ENCODE measurements at regions not wholly inside any gene's neighbourhood (a gene's known extent, or its start where the extent isn't known, plus 50 kb on each side); places are given as distances from the start of the nearest gene placed in this dataset.

DNA sequence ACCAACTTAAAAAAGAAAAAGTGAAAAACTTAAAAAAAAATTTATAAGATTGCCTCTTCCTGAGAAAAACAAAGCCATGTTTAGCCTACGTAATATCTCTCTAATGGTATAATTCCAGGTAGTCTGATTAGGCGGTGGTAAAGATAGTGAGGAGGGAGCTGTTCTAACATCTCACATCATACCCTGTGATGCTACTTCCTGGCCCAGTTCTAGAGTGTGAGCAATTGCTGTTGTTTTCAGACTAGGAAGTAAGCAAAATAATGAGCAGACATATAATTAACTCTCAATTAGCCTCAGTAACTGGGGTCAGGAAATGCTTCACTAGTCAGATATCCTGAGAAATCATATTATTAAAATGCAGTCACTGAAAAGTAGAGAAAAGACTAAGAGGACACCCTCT is 113.9 kb downstream of the PHLDA1 start:
- Histone ChIP-seq H4K20me1 (ENCODE audit: insufficient read depth) (no peaks in the 10 kb centered on the region), H3K4me1 (ENCODE audit: control insufficient read depth in 1 of 2, insufficient read depth in 2 of 2, low read depth in 1 of 2, low read length in 1 of 2) (no peaks in the 10 kb centered on the region), H3K27ac (ENCODE audit: low read depth in 2 of 2, low read length in 1 of 2) (no peak overlapping the region), H3K9me2 (no peaks in the 10 kb centered on the region), H3K79me2 (ENCODE audit: insufficient read depth) (no peaks in the 10 kb centered on the region), H3K9ac (no peak overlapping the region), H3F3A (replicated peaks; ENCODE audit: insufficient read depth) (no peaks in the 10 kb centered on the region), H3K4me2 (no peak overlapping the region), H3K9me3 (no peaks in the 10 kb centered on the region), H3K36me3 (replicated peaks in 1 of 2; ENCODE audit: control insufficient read depth in 1 of 2, insufficient read depth in 2 of 2, low read length in 1 of 2) (no peaks in the 10 kb centered on the region), H3K27me3 (ENCODE audit: insufficient read depth) (no peaks in the 10 kb centered on the region), H2AFZ (ENCODE audit: low read depth) (no peak overlapping the region), H3K4me3 (ENCODE audit: low read depth in 2 of 2, low read length in 1 of 2) (no peak overlapping the region)
- ChIA-PET CTCF (interaction anchor here (1.0 to 1.2 kb wide), 2 partner anchors 13 to 43 kb away, joined by 3 read pairs; no protein-coding TSS in a partner anchor), POLR2A (interaction anchor here (0.8 kb wide), 1 partner anchor 220 kb away, joined by 3 read pairs; no protein-coding TSS in a partner anchor)
- TF ChIP-seq YY1 (IDR thresholded peaks at IDR 0.05; ENCODE audit: low read depth) (no peak), EZH2phosphoT487 (IDR thresholded peaks at IDR 0.05; ENCODE audit: borderline replicate concordance, low read depth) (no peak), MXI1 (IDR thresholded peaks at IDR 0.05; ENCODE audit: low read depth, low read length) (no peak), EP300 (IDR thresholded peaks at IDR 0.05; ENCODE audit: borderline replicate concordance in 1 of 2, low read depth in 1 of 2, low read length in 1 of 2) (no peak), TEAD4 (IDR thresholded peaks at IDR 0.05; ENCODE audit: borderline replicate concordance, insufficient read depth) (no peak), FOSL2 (IDR thresholded peaks at IDR 0.05; ENCODE audit: borderline replicate concordance, low read depth) (no peak), CHD2 (IDR thresholded peaks at IDR 0.05; ENCODE audit: low read length, partially characterized antibody) (no peak), GATA2 (CRISPR knock-in tag; IDR thresholded peaks at IDR 0.05) (no peak), RCOR1 (IDR thresholded peaks at IDR 0.05; ENCODE audit: low read length) (no peak), TAF1 (IDR thresholded peaks at IDR 0.05; ENCODE audit: borderline replicate concordance, low read depth, low read length) (no peak), FOXM1 (IDR thresholded peaks at IDR 0.05; ENCODE audit: low read depth) (no peak), NRF1 (IDR thresholded peaks at IDR 0.05; ENCODE audit: low read depth, low read length) (no peak), MEF2A (IDR thresholded peaks at IDR 0.05; ENCODE audit: borderline replicate concordance, low read depth) (no peak), ELF1 (IDR thresholded peaks at IDR 0.05) (no peak), RFX5 (IDR thresholded peaks at IDR 0.05; ENCODE audit: low read length) (no peak)
- TF ChIP-seq, protein P1, sequence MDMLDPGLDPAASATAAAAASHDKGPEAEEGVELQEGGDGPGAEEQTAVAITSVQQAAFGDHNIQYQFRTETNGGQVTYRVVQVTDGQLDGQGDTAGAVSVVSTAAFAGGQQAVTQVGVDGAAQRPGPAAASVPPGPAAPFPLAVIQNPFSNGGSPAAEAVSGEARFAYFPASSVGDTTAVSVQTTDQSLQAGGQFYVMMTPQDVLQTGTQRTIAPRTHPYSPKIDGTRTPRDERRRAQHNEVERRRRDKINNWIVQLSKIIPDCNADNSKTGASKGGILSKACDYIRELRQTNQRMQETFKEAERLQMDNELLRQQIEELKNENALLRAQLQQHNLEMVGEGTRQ (IDR thresholded peaks at IDR 0.05; ENCODE audit: borderline replicate concordance, low read depth, low read length), result no peak
- TF ChIP-seq, protein P2, sequence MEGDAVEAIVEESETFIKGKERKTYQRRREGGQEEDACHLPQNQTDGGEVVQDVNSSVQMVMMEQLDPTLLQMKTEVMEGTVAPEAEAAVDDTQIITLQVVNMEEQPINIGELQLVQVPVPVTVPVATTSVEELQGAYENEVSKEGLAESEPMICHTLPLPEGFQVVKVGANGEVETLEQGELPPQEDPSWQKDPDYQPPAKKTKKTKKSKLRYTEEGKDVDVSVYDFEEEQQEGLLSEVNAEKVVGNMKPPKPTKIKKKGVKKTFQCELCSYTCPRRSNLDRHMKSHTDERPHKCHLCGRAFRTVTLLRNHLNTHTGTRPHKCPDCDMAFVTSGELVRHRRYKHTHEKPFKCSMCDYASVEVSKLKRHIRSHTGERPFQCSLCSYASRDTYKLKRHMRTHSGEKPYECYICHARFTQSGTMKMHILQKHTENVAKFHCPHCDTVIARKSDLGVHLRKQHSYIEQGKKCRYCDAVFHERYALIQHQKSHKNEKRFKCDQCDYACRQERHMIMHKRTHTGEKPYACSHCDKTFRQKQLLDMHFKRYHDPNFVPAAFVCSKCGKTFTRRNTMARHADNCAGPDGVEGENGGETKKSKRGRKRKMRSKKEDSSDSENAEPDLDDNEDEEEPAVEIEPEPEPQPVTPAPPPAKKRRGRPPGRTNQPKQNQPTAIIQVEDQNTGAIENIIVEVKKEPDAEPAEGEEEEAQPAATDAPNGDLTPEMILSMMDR (IDR thresholded peaks at IDR 0.05), result no peak
- TF ChIP-seq, protein P3, sequence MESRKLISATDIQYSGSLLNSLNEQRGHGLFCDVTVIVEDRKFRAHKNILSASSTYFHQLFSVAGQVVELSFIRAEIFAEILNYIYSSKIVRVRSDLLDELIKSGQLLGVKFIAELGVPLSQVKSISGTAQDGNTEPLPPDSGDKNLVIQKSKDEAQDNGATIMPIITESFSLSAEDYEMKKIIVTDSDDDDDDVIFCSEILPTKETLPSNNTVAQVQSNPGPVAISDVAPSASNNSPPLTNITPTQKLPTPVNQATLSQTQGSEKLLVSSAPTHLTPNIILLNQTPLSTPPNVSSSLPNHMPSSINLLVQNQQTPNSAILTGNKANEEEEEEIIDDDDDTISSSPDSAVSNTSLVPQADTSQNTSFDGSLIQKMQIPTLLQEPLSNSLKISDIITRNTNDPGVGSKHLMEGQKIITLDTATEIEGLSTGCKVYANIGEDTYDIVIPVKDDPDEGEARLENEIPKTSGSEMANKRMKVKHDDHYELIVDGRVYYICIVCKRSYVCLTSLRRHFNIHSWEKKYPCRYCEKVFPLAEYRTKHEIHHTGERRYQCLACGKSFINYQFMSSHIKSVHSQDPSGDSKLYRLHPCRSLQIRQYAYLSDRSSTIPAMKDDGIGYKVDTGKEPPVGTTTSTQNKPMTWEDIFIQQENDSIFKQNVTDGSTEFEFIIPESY (IDR thresholded peaks at IDR 0.05; ENCODE audit: borderline replicate concordance, low read depth), result no peak
- TF ChIP-seq, protein P4, sequence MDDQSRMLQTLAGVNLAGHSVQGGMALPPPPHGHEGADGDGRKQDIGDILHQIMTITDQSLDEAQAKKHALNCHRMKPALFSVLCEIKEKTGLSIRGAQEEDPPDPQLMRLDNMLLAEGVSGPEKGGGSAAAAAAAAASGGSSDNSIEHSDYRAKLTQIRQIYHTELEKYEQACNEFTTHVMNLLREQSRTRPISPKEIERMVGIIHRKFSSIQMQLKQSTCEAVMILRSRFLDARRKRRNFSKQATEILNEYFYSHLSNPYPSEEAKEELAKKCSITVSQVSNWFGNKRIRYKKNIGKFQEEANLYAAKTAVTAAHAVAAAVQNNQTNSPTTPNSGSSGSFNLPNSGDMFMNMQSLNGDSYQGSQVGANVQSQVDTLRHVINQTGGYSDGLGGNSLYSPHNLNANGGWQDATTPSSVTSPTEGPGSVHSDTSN (IDR thresholded peaks at IDR 0.05), result no peak
- TF ChIP-seq, protein P5, sequence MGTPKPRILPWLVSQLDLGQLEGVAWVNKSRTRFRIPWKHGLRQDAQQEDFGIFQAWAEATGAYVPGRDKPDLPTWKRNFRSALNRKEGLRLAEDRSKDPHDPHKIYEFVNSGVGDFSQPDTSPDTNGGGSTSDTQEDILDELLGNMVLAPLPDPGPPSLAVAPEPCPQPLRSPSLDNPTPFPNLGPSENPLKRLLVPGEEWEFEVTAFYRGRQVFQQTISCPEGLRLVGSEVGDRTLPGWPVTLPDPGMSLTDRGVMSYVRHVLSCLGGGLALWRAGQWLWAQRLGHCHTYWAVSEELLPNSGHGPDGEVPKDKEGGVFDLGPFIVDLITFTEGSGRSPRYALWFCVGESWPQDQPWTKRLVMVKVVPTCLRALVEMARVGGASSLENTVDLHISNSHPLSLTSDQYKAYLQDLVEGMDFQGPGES (IDR thresholded peaks at IDR 0.05; ENCODE audit: low read depth, low read length), result no peak
- no peak for DNase-seq
- 90% methylated on average over 2 of the region's 2 CpGs for WGBS (ENCODE audit: low lambda C conversion rate)
